IMR-90 (cell line): ENCODE measurements at regions not wholly inside any gene's neighbourhood (a gene's known extent, or its start where the extent isn't known, plus 50 kb on each side); places are given as distances from the start of the nearest gene placed in this dataset.

ENCODE experiments used
- ATAC-seq: fragments of 200-7000 bp; cut with Tn5 transposase; 2 replicates; pipeline ENCODE4 v1.9.1; 2020; ENCODE audit warnings: low read depth, mild to moderate bottlenecking, moderate library complexity
- BruUV-seq: library from RNA; stranded (reverse); fragments of 400-500 nt; replicated peaks from 2 replicates; lab custom pipeline; 2021; lab: Mats Ljungman, UMichigan
- CTCF ChIA-PET: fragments of 300-600 bp; formaldehyde crosslinking; extraction: SDS; loops from one replicate; lab custom pipeline; 2021; ENCODE audit warnings: antibody characterized with exemption; lab: Yijun Ruan, JAX
- POLR2A ChIA-PET: fragments of 300-600 bp; sonication (Branson Sonifier 250); formaldehyde crosslinking; loops from one replicate; lab custom pipeline; 2022; ENCODE audit warnings: antibody characterized with exemption; ENCODE audit not compliant: unreplicated experiment; lab: Charles Lee
- DNase-seq: peaks from one replicate; pipeline ENCODE4 v3.0.0; 2013
- H2AFZ ChIP-seq: replicated peaks from 2 replicates; pipeline ENCODE3; 2013; ENCODE audit warnings: low read length, mild to moderate bottlenecking; ENCODE audit not compliant: poor library complexity
- H2AK5ac ChIP-seq: 2 replicates; pipeline ENCODE4 v1.6.1; 2013; ENCODE audit warnings: low read depth, low read length, inconsistent platforms
- H2AK9ac ChIP-seq: replicated peaks from 2 replicates; pipeline ENCODE3; 2013; ENCODE audit warnings: mild to moderate bottlenecking, low read depth, low read length, moderate library complexity; ENCODE audit not compliant: poor library complexity
- H2BK120ac ChIP-seq: 2 replicates; pipeline ENCODE4 v1.6.1; 2013; ENCODE audit warnings: low read depth, low read length, inconsistent platforms
- H2BK15ac ChIP-seq: 3 replicates; pipeline ENCODE4 v1.6.1; 2013; ENCODE audit warnings: low read depth, low read length, inconsistent platforms
- H2BK20ac ChIP-seq: 2 replicates; pipeline ENCODE4 v1.6.1; 2013; ENCODE audit warnings: low read depth, mild to moderate bottlenecking, inconsistent platforms, low read length, moderate library complexity
- H2BK5ac ChIP-seq: 2 replicates; pipeline ENCODE4 v1.6.1; 2013; ENCODE audit warnings: mild to moderate bottlenecking, low read depth, low read length, inconsistent platforms; ENCODE audit not compliant: poor library complexity, severe bottlenecking
- H3K14ac ChIP-seq: replicated peaks from 2 replicates; pipeline ENCODE4 v1.6.1; 2013; ENCODE audit warnings: low read depth, low read length, inconsistent platforms
- H3K18ac ChIP-seq: 2 replicates; pipeline ENCODE4 v1.6.1; 2013; ENCODE audit warnings: low read depth, low read length, control low read depth
- H3K23ac ChIP-seq: 2 replicates; pipeline ENCODE4 v1.6.1; 2013; ENCODE audit warnings: low read depth, low read length, inconsistent platforms
- H3K27ac ChIP-seq: 2 replicates; pipeline ENCODE4 v1.5.1; 2013; ENCODE audit warnings: mild to moderate bottlenecking, control low read depth, low read length; ENCODE audit not compliant: insufficient read depth
- H3K27me3 ChIP-seq: 2 replicates; pipeline ENCODE4 v1.6.1; 2013; ENCODE audit warnings: low read length; ENCODE audit not compliant: control insufficient read depth, insufficient read depth
- H3K36me3 ChIP-seq: 2 replicates; pipeline ENCODE4 v1.6.1; 2013; ENCODE audit warnings: low read length, mixed read lengths; ENCODE audit not compliant: control insufficient read depth, insufficient read depth
- H3K4ac ChIP-seq: 2 replicates; pipeline ENCODE4 v1.6.1; 2013; ENCODE audit warnings: low read depth, low read length, inconsistent platforms
- H3K4me1 ChIP-seq: 2 replicates; pipeline ENCODE4 v1.6.1; 2013; ENCODE audit warnings: low read length, mixed read lengths; ENCODE audit not compliant: control insufficient read depth, insufficient read depth
- H3K4me2 ChIP-seq: 2 replicates; pipeline ENCODE4 v1.6.1; 2013; ENCODE audit warnings: low read depth, mild to moderate bottlenecking, control low read depth, low read length, moderate library complexity
- H3K4me3 ChIP-seq: 2 replicates; pipeline ENCODE4 v1.5.1; 2013; ENCODE audit warnings: low read depth, mild to moderate bottlenecking, control low read depth, low read length, moderate library complexity; ENCODE audit not compliant: insufficient read depth
- H3K56ac ChIP-seq: 2 replicates; pipeline ENCODE4 v1.6.1; 2013; ENCODE audit warnings: low read length, inconsistent platforms; ENCODE audit not compliant: insufficient read depth; ENCODE audit errors: extremely low read depth
- H3K79me1 ChIP-seq, 2 experiments: 2 replicates each; pipeline ENCODE4 v1.6.1; 2013; ENCODE audit warnings: low read length in 2 of 2, inconsistent platforms in 1 of 2, low read depth in 1 of 2
- H3K9ac ChIP-seq: 2 replicates; pipeline ENCODE4 v1.6.1; 2013; ENCODE audit warnings: low read depth, low read length, control low read depth
- H3K9me1 ChIP-seq: 2 replicates; pipeline ENCODE4 v1.6.1; 2013; ENCODE audit warnings: low read length, inconsistent platforms; ENCODE audit not compliant: insufficient read depth
- H3K9me3 ChIP-seq: 2 replicates; pipeline ENCODE4 v1.6.1; 2013; ENCODE audit warnings: low read length; ENCODE audit not compliant: control insufficient read depth, insufficient read depth
- H4K20me1 ChIP-seq: 2 replicates; pipeline ENCODE4 v1.6.1; 2013; ENCODE audit warnings: low read length, inconsistent platforms; ENCODE audit not compliant: insufficient read depth
- H4K5ac ChIP-seq: 2 replicates; pipeline ENCODE4 v1.6.1; 2013; ENCODE audit warnings: mild to moderate bottlenecking, low read depth, low read length, control low read depth
- H4K8ac ChIP-seq, 2 experiments: 2 replicates each; pipeline ENCODE4 v1.6.1; 2013; ENCODE audit warnings: low read depth in 2 of 2, low read length in 2 of 2, control low read depth in 1 of 2, inconsistent platforms in 1 of 2
- H4K91ac ChIP-seq: 2 replicates; pipeline ENCODE4 v1.6.1; 2013; ENCODE audit warnings: low read depth, low read length, inconsistent platforms; ENCODE audit not compliant: insufficient read depth
- BHLHE40 ChIP-seq: fragments of 150-350 bp; IDR thresholded peaks from 2 replicates; pipeline ENCODE4 v1.6.1; 2016; ENCODE audit warnings: mild to moderate bottlenecking, low read depth, low read length
- CEBPB ChIP-seq: IDR thresholded peaks from 2 replicates; pipeline ENCODE4 v1.6.1; 2012; ENCODE audit warnings: low read depth, low read length, improper control_type of control experiment
- CHD1 ChIP-seq: IDR thresholded peaks from 2 replicates; pipeline ENCODE4 v1.6.1; 2012; ENCODE audit warnings: low read depth, low read length, improper control_type of control experiment
- CTCF ChIP-seq: conservative IDR thresholded peaks from 2 replicates; pipeline ENCODE4 v1.5.1; 2012; ENCODE audit warnings: mild to moderate bottlenecking, low read depth, low read length, improper control_type of control experiment
- FOS ChIP-seq: fragments of 150-350 bp; IDR thresholded peaks from 2 replicates; pipeline ENCODE4 v1.6.1; 2016; ENCODE audit warnings: low read depth, low read length
- MAFK ChIP-seq: IDR thresholded peaks from 2 replicates; pipeline ENCODE4 v1.6.1; 2012; ENCODE audit warnings: low read depth, low read length, improper control_type of control experiment
- MAZ ChIP-seq: IDR thresholded peaks from 2 replicates; pipeline ENCODE4 v1.6.1; 2012; ENCODE audit warnings: low read depth, mild to moderate bottlenecking, low read length, improper control_type of control experiment, moderate library complexity, borderline replicate concordance
- MXI1 ChIP-seq: IDR thresholded peaks from 2 replicates; pipeline ENCODE4 v1.6.1; 2012; ENCODE audit warnings: low read depth, mild to moderate bottlenecking, low read length, moderate library complexity, borderline replicate concordance
- NFE2L2 ChIP-seq: fragments of 150-350 bp; IDR thresholded peaks from 2 replicates; pipeline ENCODE4 v1.6.1; 2016; ENCODE audit warnings: low read depth, mild to moderate bottlenecking, low read length
- POLR2A ChIP-seq: IDR thresholded peaks from 2 replicates; pipeline ENCODE4 v1.6.1; 2012; ENCODE audit warnings: mild to moderate bottlenecking, low read depth, low read length
- RAD21 ChIP-seq: IDR thresholded peaks from 2 replicates; pipeline ENCODE4 v1.6.1; 2012; ENCODE audit warnings: low read length, improper control_type of control experiment
- RCOR1 ChIP-seq: IDR thresholded peaks from 2 replicates; pipeline ENCODE4 v1.6.1; 2012; ENCODE audit warnings: mild to moderate bottlenecking, low read length, improper control_type of control experiment; ENCODE audit not compliant: insufficient replicate concordance
- RFX5 ChIP-seq: IDR thresholded peaks from 2 replicates; pipeline ENCODE4 v1.8.0; 2012; ENCODE audit warnings: low read depth, mild to moderate bottlenecking, low read length, moderate library complexity
- SMC3 ChIP-seq: fragments of 150-350 bp; IDR thresholded peaks from 2 replicates; pipeline ENCODE4 v1.6.1; 2016; ENCODE audit warnings: low read depth, mild to moderate bottlenecking, antibody characterized with exemption, low read length, moderate library complexity
- USF2 ChIP-seq: fragments of 150-350 bp; IDR thresholded peaks from 2 replicates; pipeline ENCODE4 v1.6.1; 2017; ENCODE audit warnings: mild to moderate bottlenecking, antibody characterized with exemption, low read length, low read depth
- WGBS, 2 experiments: methylation state at CpG; one replicate each; pipeline versions ENCODE4 v1.1.5 to v1.1.7; 2013; ENCODE audit warnings: missing lambda C conversion rate in 2 of 2; ENCODE audit not compliant: insufficient read length in 1 of 2; ENCODE audit errors: extremely low coverage in 2 of 2; 5-methylcytosine and 5-hydroxymethylcytosine counted together
- dilution Hi-C: fragments of 300-500 bp; cut with HindIII; formaldehyde crosslinking; loops from one replicate; pipeline ENCODE4 v1.14.3; 2018; ENCODE audit warnings: low sequenced_read_pairs; ENCODE audit not compliant: unreplicated experiment
- in situ Hi-C: fragments of 300-500 bp; cut with MboI; formaldehyde crosslinking; loops from 3 replicates; pipeline ENCODE4 v1.14.3; 2019; ENCODE audit warnings: low sequenced_read_pairs, inconsistent platforms, mixed read lengths
- intact Hi-C: fragments of 100-400 bp; cut with micrococcal nuclease; formaldehyde crosslinking; loops from 2 replicates; pipeline ENCODE4 v1.10.0; 2022
- TF ChIP-seq, protein P1 (sequence below): fragments of 150-350 bp; IDR thresholded peaks from 2 replicates; pipeline ENCODE4 v1.6.1; 2016; ENCODE audit warnings: low read depth, mild to moderate bottlenecking, low read length, moderate library complexity, borderline replicate concordance

DNA sequence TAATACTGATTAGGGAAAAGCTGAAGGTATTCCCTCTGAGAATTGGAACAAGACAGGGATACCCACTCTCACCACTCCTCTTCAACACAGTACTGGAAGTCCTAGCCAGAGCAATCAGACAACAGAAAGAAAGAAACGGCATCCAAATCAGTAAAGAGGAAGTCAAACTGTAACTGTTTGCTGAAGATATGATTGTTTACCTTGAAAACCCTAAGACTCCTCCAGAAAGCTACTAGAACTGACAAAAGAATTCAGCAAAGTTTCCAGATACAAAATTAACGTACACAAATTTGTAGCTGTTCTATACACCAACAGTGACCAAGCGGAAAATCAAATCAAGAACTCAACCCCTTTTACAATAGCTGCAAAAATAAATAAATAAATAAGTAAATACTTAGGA lies 78.6 kb downstream of the EXTL2 start:
- CTCF ChIA-PET = no interaction called here
- no peak overlapping the region for H3K14ac ChIP-seq

More for the DNA sequence above, 78.6 kb downstream of the EXTL2 start:
- POLR2A ChIA-PET = no interaction called here
- no peaks in the 10 kb centered on the region for H3K79me1 ChIP-seq
- no peaks in the 10 kb centered on the region for H3K4me1 ChIP-seq
- no peak overlapping the region for H2AFZ ChIP-seq
- no peak overlapping the region for H2BK120ac ChIP-seq
- no peak overlapping the region for H2BK5ac ChIP-seq
- WGBS, 2 experiments = no CpG with 5 or more reads among the region's 3 CpGs
- no peak overlapping the region for H4K91ac ChIP-seq
- H2BK15ac ChIP-seq = no peak overlapping the region
- no peak overlapping the region for H3K56ac ChIP-seq
- no peak overlapping the region for H3K4me2 ChIP-seq
- ATAC-seq = no peak
- intact Hi-C loops (no loop called here), in situ Hi-C loops (no loop called here), dilution Hi-C loops (no loop called here)
- no peaks in the 10 kb centered on the region for H3K27me3 ChIP-seq
- H3K4ac ChIP-seq = no peak overlapping the region
- H3K18ac ChIP-seq = no peak overlapping the region
- no peak overlapping the region for H3K23ac ChIP-seq
- no peak overlapping the region for H2AK5ac ChIP-seq
- no peaks in the 10 kb centered on the region for H3K36me3 ChIP-seq
- no TSS peak for BruUV-seq
- H2BK20ac ChIP-seq = no peak overlapping the region
- no peak for DNase-seq
- H2AK9ac ChIP-seq = no peak overlapping the region
- no peak overlapping the region for H3K9ac ChIP-seq
- H3K9me3 ChIP-seq = no peaks in the 10 kb centered on the region
- TF ChIP-seq CTCF (no peak), NFE2L2 (no peak), MAFK (no peak), RAD21 (no peak), RCOR1 (no peak), MAZ (no peak), RFX5 (no peak), USF2 (no peak), BHLHE40 (no peak), MXI1 (no peak), CHD1 (no peak), SMC3 (no peak), CEBPB (no peak), FOS (no peak), POLR2A (no peak)
- TF ChIP-seq, protein P1, sequence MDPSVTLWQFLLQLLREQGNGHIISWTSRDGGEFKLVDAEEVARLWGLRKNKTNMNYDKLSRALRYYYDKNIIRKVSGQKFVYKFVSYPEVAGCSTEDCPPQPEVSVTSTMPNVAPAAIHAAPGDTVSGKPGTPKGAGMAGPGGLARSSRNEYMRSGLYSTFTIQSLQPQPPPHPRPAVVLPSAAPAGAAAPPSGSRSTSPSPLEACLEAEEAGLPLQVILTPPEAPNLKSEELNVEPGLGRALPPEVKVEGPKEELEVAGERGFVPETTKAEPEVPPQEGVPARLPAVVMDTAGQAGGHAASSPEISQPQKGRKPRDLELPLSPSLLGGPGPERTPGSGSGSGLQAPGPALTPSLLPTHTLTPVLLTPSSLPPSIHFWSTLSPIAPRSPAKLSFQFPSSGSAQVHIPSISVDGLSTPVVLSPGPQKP = no peak
- H3K4me3 ChIP-seq = no peak overlapping the region
- no peak overlapping the region for H4K5ac ChIP-seq
- no peaks in the 10 kb centered on the region for H3K9me1 ChIP-seq
- H4K20me1 ChIP-seq = no peaks in the 10 kb centered on the region
- H4K8ac ChIP-seq = no peak overlapping the region
- no peak overlapping the region for H3K27ac ChIP-seq
